ENCODE measurements at regions not wholly inside any gene's neighbourhood (a gene's known extent, or its start where the extent isn't known, plus 50 kb on each side); places are given as distances from the start of the nearest gene placed in this dataset.

GRCh38 chr20:47940101-47940813 lies 155.0 kb upstream of the SULF2 start:
- TF ChIP-seq CTCF (conservative IDR thresholded peaks at IDR 0.05) (no peak), ZFX (IDR thresholded peaks at IDR 0.05) (no peak)

Measured in C4-2B (cell line).